ENCODE measurements at regions not wholly inside any gene's neighbourhood (a gene's known extent, or its start where the extent isn't known, plus 50 kb on each side); places are given as distances from the start of the nearest gene placed in this dataset.

GRCh38 chr7:132069306-132069705, 507.0 kb downstream of the PLXNA4 start:
- in situ Hi-C loops (cut with MboI): no loop called here
- TF ChIP-seq FOXP4 (CRISPR knock-in tag; IDR thresholded peaks at IDR 0.05; ENCODE audit: borderline replicate concordance) (no peak), TBP (optimal IDR thresholded peaks at IDR 0.05; ENCODE audit: low read depth, low read length) (no peak), GMEB1 (CRISPR knock-in tag; IDR thresholded peaks at IDR 0.05) (no peak), YY1 (IDR thresholded peaks at IDR 0.05; ENCODE audit: borderline replicate concordance in 1 of 3, control insufficient read depth in 1 of 3, extremely low read depth in 1 of 3, insufficient read depth in 3 of 3, insufficient read length in 1 of 3, insufficient replicate concordance in 2 of 3, low read depth in 1 of 3, low read length in 2 of 3) (no peak), HMG20A (CRISPR knock-in tag; conservative IDR thresholded peaks at IDR 0.05) (no peak), MEF2A (IDR thresholded peaks at IDR 0.05; ENCODE audit: control insufficient read depth, low read depth, low read length) (no peak)
- Histone ChIP-seq H4K20me1 (replicated peaks; ENCODE audit: control insufficient read depth, insufficient read depth, low read length) (0 out of 2 replicates have a peak, but pooled peaks cover 4% of the 10 kb centered on the region), H2AFZ (ENCODE audit: low read depth, low read length) (no peak overlapping the region), H3K4me2 (ENCODE audit: insufficient read depth, low read length) (no peak overlapping the region), H3K9ac (ENCODE audit: insufficient read depth in 1 of 2, low read depth in 2 of 2, low read length in 2 of 2) (no peak overlapping the region), H3K36me3 (ENCODE audit: control insufficient read depth, insufficient read depth, low read length) (no peaks in the 10 kb centered on the region), H3K27ac (ENCODE audit: extremely low read depth, low read depth, low read length) (no peak overlapping the region), H3K9me1 (ENCODE audit: control insufficient read depth, insufficient read depth, low read length) (no peaks in the 10 kb centered on the region), H3K4me3 (no peak overlapping the region), H3K9me3 (replicated peaks; ENCODE audit: control insufficient read depth, insufficient read depth, low read depth, low read length) (no peaks in the 10 kb centered on the region), H3K79me2 (ENCODE audit: control insufficient read depth, insufficient read depth, low read length) (no peaks in the 10 kb centered on the region), H3K27me3 (ENCODE audit: control insufficient read depth in 2 of 2, insufficient read depth in 2 of 2, low read length in 2 of 2) (peaks cover 0 to 11% of the 10 kb centered on the region in 2 experiments; a peak in 2 of 5 replicates), H3K4me1 (replicated peaks in 1 of 2; ENCODE audit: control insufficient read depth in 2 of 2, insufficient read depth in 2 of 2, low read length in 2 of 2) (no peaks in the 10 kb centered on the region)
- BruUV-seq (replicated peaks): no TSS peak
- DNase-seq (ENCODE audit: extremely low read depth in 1 of 4, low spot score in 3 of 4) (no peak), FAIRE-seq (no peak), ATAC-seq (no peak)
- 0% methylated on average over 4 of the region's 4 CpGs for WGBS (ENCODE audit: insufficient coverage, low coverage, missing lambda C conversion rate)
- ChIA-PET CTCF (ENCODE audit: low intra/inter-chr PET ratio) (no interaction called here), POLR2A (no interaction called here)
- intact Hi-C loops (cut with micrococcal nuclease): no loop called here
